Ishikawa (cell line): ENCODE measurements at regions not wholly inside any gene's neighbourhood (a gene's known extent, or its start where the extent isn't known, plus 50 kb on each side); places are given as distances from the start of the nearest gene placed in this dataset.

Experiments
- CEBPB ChIP-seq: IDR thresholded peaks from 2 replicates; pipeline ENCODE4 v1.6.1; 2012
- EP300 ChIP-seq: IDR thresholded peaks from 2 replicates; pipeline ENCODE4 v1.6.1; 2012; ENCODE audit warnings: borderline replicate concordance
- FOXM1 ChIP-seq: IDR thresholded peaks from 2 replicates; pipeline ENCODE4 v1.6.1; 2012; ENCODE audit warnings: low read depth, borderline replicate concordance
- RAD21 ChIP-seq: IDR thresholded peaks from 2 replicates; pipeline ENCODE4 v1.6.1; 2012; ENCODE audit warnings: low read depth
- YY1 ChIP-seq: IDR thresholded peaks from 2 replicates; pipeline ENCODE4 v1.6.1; 2012; ENCODE audit warnings: low read depth
- TF ChIP-seq, protein P1 (sequence below): IDR thresholded peaks from 2 replicates; pipeline ENCODE4 v1.6.1; 2012; ENCODE audit warnings: low read depth, mild to moderate bottlenecking
- TF ChIP-seq, protein P2 (sequence below): IDR thresholded peaks from 2 replicates; pipeline ENCODE4 v1.6.1; 2012

DNA sequence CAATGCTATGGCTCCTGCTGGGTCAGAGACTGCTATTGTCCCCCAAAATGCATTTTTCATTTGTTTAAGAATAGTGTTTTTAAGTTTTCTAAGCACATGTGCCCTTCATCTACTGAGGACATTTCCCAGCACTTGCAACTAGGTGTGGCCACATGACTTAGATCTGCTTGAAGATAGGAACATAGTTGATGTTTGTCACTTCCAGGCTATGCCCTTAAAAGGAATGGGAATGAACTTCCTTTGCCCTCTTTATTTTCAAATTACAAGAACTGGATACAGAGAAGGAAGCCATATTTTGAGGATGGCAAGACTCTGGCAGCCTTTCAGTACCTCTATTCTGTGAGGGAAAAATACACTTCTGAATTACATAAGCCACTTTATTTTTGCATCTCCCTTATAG, 203.0 kb upstream of the TFAP2D start:
- TF ChIP-seq, protein P1, sequence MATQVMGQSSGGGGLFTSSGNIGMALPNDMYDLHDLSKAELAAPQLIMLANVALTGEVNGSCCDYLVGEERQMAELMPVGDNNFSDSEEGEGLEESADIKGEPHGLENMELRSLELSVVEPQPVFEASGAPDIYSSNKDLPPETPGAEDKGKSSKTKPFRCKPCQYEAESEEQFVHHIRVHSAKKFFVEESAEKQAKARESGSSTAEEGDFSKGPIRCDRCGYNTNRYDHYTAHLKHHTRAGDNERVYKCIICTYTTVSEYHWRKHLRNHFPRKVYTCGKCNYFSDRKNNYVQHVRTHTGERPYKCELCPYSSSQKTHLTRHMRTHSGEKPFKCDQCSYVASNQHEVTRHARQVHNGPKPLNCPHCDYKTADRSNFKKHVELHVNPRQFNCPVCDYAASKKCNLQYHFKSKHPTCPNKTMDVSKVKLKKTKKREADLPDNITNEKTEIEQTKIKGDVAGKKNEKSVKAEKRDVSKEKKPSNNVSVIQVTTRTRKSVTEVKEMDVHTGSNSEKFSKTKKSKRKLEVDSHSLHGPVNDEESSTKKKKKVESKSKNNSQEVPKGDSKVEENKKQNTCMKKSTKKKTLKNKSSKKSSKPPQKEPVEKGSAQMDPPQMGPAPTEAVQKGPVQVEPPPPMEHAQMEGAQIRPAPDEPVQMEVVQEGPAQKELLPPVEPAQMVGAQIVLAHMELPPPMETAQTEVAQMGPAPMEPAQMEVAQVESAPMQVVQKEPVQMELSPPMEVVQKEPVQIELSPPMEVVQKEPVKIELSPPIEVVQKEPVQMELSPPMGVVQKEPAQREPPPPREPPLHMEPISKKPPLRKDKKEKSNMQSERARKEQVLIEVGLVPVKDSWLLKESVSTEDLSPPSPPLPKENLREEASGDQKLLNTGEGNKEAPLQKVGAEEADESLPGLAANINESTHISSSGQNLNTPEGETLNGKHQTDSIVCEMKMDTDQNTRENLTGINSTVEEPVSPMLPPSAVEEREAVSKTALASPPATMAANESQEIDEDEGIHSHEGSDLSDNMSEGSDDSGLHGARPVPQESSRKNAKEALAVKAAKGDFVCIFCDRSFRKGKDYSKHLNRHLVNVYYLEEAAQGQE, result no peak
- TF ChIP-seq CEBPB (no peak), EP300 (no peak), YY1 (no peak), RAD21 (no peak), FOXM1 (no peak)
- TF ChIP-seq, protein P2, sequence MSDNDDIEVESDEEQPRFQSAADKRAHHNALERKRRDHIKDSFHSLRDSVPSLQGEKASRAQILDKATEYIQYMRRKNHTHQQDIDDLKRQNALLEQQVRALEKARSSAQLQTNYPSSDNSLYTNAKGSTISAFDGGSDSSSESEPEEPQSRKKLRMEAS, result no peak
